Heart right ventricle (tissue), 16 donors: ENCODE measurements at regions not wholly inside any gene's neighbourhood (a gene's known extent, or its start where the extent isn't known, plus 50 kb on each side); places are given as distances from the start of the nearest gene placed in this dataset.

ENCODE experiments used
- ATAC-seq, 8 donors: fragments of 200-7000 bp; cut with Tn5 transposase; one replicate each; pipeline ENCODE4 v1.9.1; 2020; ENCODE audit warnings: mild to moderate bottlenecking in 8 of 8, moderate library complexity in 8 of 8, moderate number of reproducible peaks in 1 of 8
- DNase-seq, 2 donors: peaks; one replicate each; pipeline ENCODE4 v3.0.0-alpha.2; 2020
- H3K27ac ChIP-seq, 10 donors: fragments of 200-600 bp; sonication (generic) in 2 of 10; one replicate each; pipeline versions ENCODE4 v1.5.0 to v1.8.0; 2020 to 2022; ENCODE audit warnings: mild to moderate bottlenecking in 3 of 10
- H3K27me3 ChIP-seq, 7 donors: fragments of 200-600 bp; one replicate each; pipeline ENCODE4 v1.8.0; 2021 to 2022; ENCODE audit warnings: mild to moderate bottlenecking in 2 of 7
- H3K36me3 ChIP-seq, 9 donors: fragments of 200-600 bp; sonication (generic) in 1 of 9; one replicate each; pipeline versions ENCODE4 v1.5.0 to v1.8.0; 2020 to 2022; ENCODE audit warnings: mild to moderate bottlenecking in 2 of 9
- H3K4me1 ChIP-seq, 9 donors: fragments of 200-600 bp; sonication (generic) in 1 of 9; one replicate each; pipeline versions ENCODE4 v1.5.0 to v1.8.0; 2020 to 2022; ENCODE audit warnings: mild to moderate bottlenecking in 4 of 9
- H3K4me3 ChIP-seq, 10 donors: fragments of 200-600 bp; sonication (generic) in 2 of 10; one replicate each; pipeline versions ENCODE4 v1.5.0 to v1.8.0; 2020 to 2022; ENCODE audit warnings: mild to moderate bottlenecking in 7 of 10, moderate library complexity in 2 of 10
- H3K9me3 ChIP-seq, 11 donors: fragments of 200-600 bp in 10 of 11; sonication (generic) in 2 of 11; one replicate each; pipeline versions ENCODE4 v1.5.0 to v1.8.0; 2013 to 2022; ENCODE audit warnings: mild to moderate bottlenecking in 2 of 11, control low read depth in 1 of 11, moderate library complexity in 1 of 11
- CTCF ChIP-seq, 9 donors: fragments of 200-600 bp; sonication (generic) in 2 of 9; IDR thresholded peaks; one replicate each; pipeline versions ENCODE4 v1.5.0 to v1.8.0; 2021 to 2022; ENCODE audit warnings: antibody characterized with exemption in 9 of 9, mild to moderate bottlenecking in 5 of 9, moderate library complexity in 1 of 9
- WGBS, 2 donors: extraction: QIAGEN DNeasy Blood & Tissue Kit; methylation state at CpG; one replicate each; pipeline ENCODE4 v1.1.7; 2013; ENCODE audit warnings: inconsistent platforms in 1 of 2; 5-methylcytosine and 5-hydroxymethylcytosine counted together
- intact Hi-C, 10 donors: fragments of 100-400 bp; cut with DNase I; formaldehyde crosslinking; loops; one replicate each; pipeline versions ENCODE4 v1.11.1 to v1.14.2; 2022
- donor health status: Arrhythmogenic right ventricular cardiomyopathy.
- donor health status: ischemic (EF 13 %, LVEDD 7.1; RV severe dilation, severe dysfunction).
- donor health status: healthy with polysubstance abuse.
- donor health status: DM: no; HTN: yes; CAD: no.
- donor health status: DM: no; HTN: no; CAD: no.
- donor health status: ischemic (EF 25% LVEDD 6.9; RV normal size, moderate dysfunction).
- donor health status: ischemic (EF 25% LVEDD 5.7; RV mildly dilated, moderate dysfunction).
- donor health status: healthy.
- donor health status: DM: yes; HTN: yes; CAD: no.
- donor health status: Ischemic cardiomyopathy.
- donor health status: ischemic (EF 35%, LVEDD 5.7; RV mildly dilated, moderate dysfunction).
- donor health status: nonischemic (EF 11% LVEDD 7.7; RV severe dilation, severe dysfunction).
- donor health status: DM: yes; HTN: yes; CAD: no.
- donor health status: PGD.
- donor health status: ischemic (EF 29% LVEDD 5.4; RV normal size, mild dysfunction).
- donor health status: nonischemic (EF 23%, LVEDD 6.1; RV moderate dilation, normal function).

- Histone ChIP-seq H3K9me3 (no peaks in the 10 kb centered on the region), H3K36me3 (peaks cover 0 to 50% (median 13%) of the 10 kb centered on the region in 9 donors), H3K27me3 (no peaks in the 10 kb centered on the region), H3K4me1 (peaks cover 0 to 26% (median 0%) of the 10 kb centered on the region in 9 donors), H3K27ac (no peak overlapping the region), H3K4me3 (no peak overlapping the region)
- ATAC-seq = no peak
- WGBS, 2 donors = 73 to 78% methylated on average over 15 of the region's 15 CpGs
- TF ChIP-seq CTCF (IDR thresholded peaks at IDR 0.05) = no peak
- DNase-seq = no peak
- intact Hi-C loops = loop anchor here in 7 of 10 donors (2.0 to 10.0 kb wide), 3 partner anchors 63 to 67 kb away; no protein-coding TSS in a partner anchor
Measured at GRCh38 chr21:36207577-36208320, 51.1 kb downstream of the DOP1B start.

GRCh38 chr21:36208326-36209013 is 51.8 kb downstream of the DOP1B start:
- Histone ChIP-seq H3K4me3 (no peak overlapping the region), H3K4me1 (peaks cover 0 to 19% (median 0%) of the 10 kb centered on the region in 9 donors), H3K27ac (no peak overlapping the region), H3K9me3 (no peaks in the 10 kb centered on the region), H3K36me3 (peaks cover 0 to 51% (median 13%) of the 10 kb centered on the region in 9 donors), H3K27me3 (no peaks in the 10 kb centered on the region)
- DNase-seq = no peak
- 93 to 96% methylated on average over 27 of the region's 27 CpGs for WGBS, 2 donors
- no peak for TF ChIP-seq CTCF (IDR thresholded peaks at IDR 0.05)
- intact Hi-C loops = loop anchor here in 7 of 10 donors (2.0 to 10.0 kb wide), 3 partner anchors 64 to 68 kb away; no protein-coding TSS in a partner anchor
- ATAC-seq = peak in 1 of 8 donors; percentile 18

GRCh38 chr21:36209626-36210171 is 53.1 kb downstream of the DOP1B start:
- intact Hi-C loops = loop anchor here (2.0 to 10.0 kb wide), 3 partner anchors 65 to 69 kb away; no protein-coding TSS in a partner anchor
- ATAC-seq (no peak), DNase-seq (peak in 1 of 2 donors; percentile 19)
- WGBS, 2 donors = 85% methylated on average over 11 of the region's 11 CpGs
- Histone ChIP-seq H3K9me3 (no peaks in the 10 kb centered on the region), H3K36me3 (peaks cover 0 to 64% (median 16%) of the 10 kb centered on the region in 9 donors), H3K4me1 (peaks cover 0 to 7% (median 0%) of the 10 kb centered on the region in 9 donors), H3K27ac (no peak overlapping the region), H3K27me3 (no peaks in the 10 kb centered on the region), H3K4me3 (no peak overlapping the region)
- peak in 8 of 9 donors; percentile 16 to 61 (median 50) for TF ChIP-seq CTCF (IDR thresholded peaks at IDR 0.05)
